NCI-H82 (cell line): ENCODE measurements at regions not wholly inside any gene's neighbourhood (a gene's known extent, or its start where the extent isn't known, plus 50 kb on each side); places are given as distances from the start of the nearest gene placed in this dataset.
"Not testable (repeated sequence)": the region's sequence is repeated elsewhere in the genome, so short reads cannot be mapped to it uniquely, and the experiment has no call there.

Experiments used
- DNase-seq: peaks from one replicate; lab custom pipeline; 2025; lab: John Stamatoyannopoulos, UW

GRCh38 chr4:184907810-184908209 lies 82.0 kb upstream of the ACSL1 start:
- DNase-seq = no peak

- DNase-seq = no peak
Observed at GRCh38 chr4:184911310-184911709, 85.5 kb upstream of the ACSL1 start.

- no peak for DNase-seq
Observed at GRCh38 chr4:184913356-184914143, 87.8 kb upstream of the ACSL1 start.

GRCh38 chr4:184918799-184919198 lies 93.0 kb upstream of the ACSL1 start:
- not testable (repeated sequence) for DNase-seq

- DNase-seq = no peak
Observed at GRCh38 chr4:184921456-184921855, 95.7 kb upstream of the ACSL1 start.

- no peak for DNase-seq
Observed at GRCh38 chr4:184922301-184922700, 96.0 kb upstream of the HELT start.

GRCh38 chr4:184924516-184924915 lies 93.8 kb upstream of the HELT start:
- no peak for DNase-seq

- DNase-seq = no peak
Observed at GRCh38 chr4:184929476-184929875, 88.8 kb upstream of the HELT start.

GRCh38 chr4:184930026-184930425 lies 88.3 kb upstream of the HELT start:
- no peak for DNase-seq

GRCh38 chr4:184932343-184932742 lies 85.9 kb upstream of the HELT start:
- peak; percentile 64 for DNase-seq

GRCh38 chr4:184933311-184933710 lies 85.0 kb upstream of the HELT start:
- no peak for DNase-seq

GRCh38 chr4:184934184-184934583 lies 84.1 kb upstream of the HELT start:
- no peak for DNase-seq

- DNase-seq = no peak
Observed at GRCh38 chr4:184934961-184935360, 83.3 kb upstream of the HELT start.

- no peak for DNase-seq
Observed at GRCh38 chr4:184936071-184936470, 82.2 kb upstream of the HELT start.

GRCh38 chr4:184937030-184937710 lies 81.1 kb upstream of the HELT start:
- no peak for DNase-seq

GRCh38 chr4:184937745-184938144 lies 80.5 kb upstream of the HELT start:
- DNase-seq = no peak

GRCh38 chr4:184938871-184939270 lies 79.4 kb upstream of the HELT start:
- no peak for DNase-seq

GRCh38 chr4:184939978-184940377 lies 78.3 kb upstream of the HELT start:
- no peak for DNase-seq

- DNase-seq = no peak
Observed at GRCh38 chr4:184940500-184940899, 77.8 kb upstream of the HELT start.

- no peak for DNase-seq
Observed at GRCh38 chr4:184941671-184942418, 76.4 kb upstream of the HELT start.

GRCh38 chr4:184942444-184943425 lies 75.6 kb upstream of the HELT start:
- no peak for DNase-seq

- DNase-seq = no peak
Observed at GRCh38 chr4:184949020-184949419, 69.3 kb upstream of the HELT start.
